ENCODE measurements at regions not wholly inside any gene's neighbourhood (a gene's known extent, or its start where the extent isn't known, plus 50 kb on each side); places are given as distances from the start of the nearest gene placed in this dataset.
"Not testable (repeated sequence)": the region's sequence is repeated elsewhere in the genome, so short reads cannot be mapped to it uniquely, and the experiment has no call there.

DNA sequence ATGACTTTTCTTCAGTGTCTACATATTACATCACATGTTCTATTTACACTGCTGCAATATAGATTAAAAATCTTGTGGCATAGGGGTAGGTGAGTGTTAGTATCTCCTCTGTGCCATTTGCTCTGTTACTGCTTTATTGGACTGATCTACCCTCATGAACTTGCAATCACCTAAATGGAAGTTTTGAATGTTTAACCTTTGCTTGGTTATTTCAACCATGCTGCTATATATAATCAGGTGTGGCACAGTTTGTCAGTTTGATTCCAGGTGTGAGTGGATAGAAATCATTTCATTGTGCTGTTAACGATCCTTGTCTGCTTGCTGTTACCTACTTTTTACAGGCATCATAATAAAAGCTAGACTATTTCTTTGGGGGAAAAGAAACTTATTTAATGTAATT is 157.1 kb upstream of the APOOL start:
- TF ChIP-seq CTCF (IDR thresholded peaks at IDR 0.05; ENCODE audit: low read length); EZH2 (IDR thresholded peaks at IDR 0.05; ENCODE audit: borderline replicate concordance, low read length): not testable (repeated sequence)

All from OCI-LY1 (cell line).